NCI-H446 (cell line): ENCODE measurements at regions not wholly inside any gene's neighbourhood (a gene's known extent, or its start where the extent isn't known, plus 50 kb on each side); places are given as distances from the start of the nearest gene placed in this dataset.

ENCODE experiments used
- DNase-seq, 2 experiments: peaks; one replicate each; lab custom pipeline; 2025; lab: John Stamatoyannopoulos, UW

DNA sequence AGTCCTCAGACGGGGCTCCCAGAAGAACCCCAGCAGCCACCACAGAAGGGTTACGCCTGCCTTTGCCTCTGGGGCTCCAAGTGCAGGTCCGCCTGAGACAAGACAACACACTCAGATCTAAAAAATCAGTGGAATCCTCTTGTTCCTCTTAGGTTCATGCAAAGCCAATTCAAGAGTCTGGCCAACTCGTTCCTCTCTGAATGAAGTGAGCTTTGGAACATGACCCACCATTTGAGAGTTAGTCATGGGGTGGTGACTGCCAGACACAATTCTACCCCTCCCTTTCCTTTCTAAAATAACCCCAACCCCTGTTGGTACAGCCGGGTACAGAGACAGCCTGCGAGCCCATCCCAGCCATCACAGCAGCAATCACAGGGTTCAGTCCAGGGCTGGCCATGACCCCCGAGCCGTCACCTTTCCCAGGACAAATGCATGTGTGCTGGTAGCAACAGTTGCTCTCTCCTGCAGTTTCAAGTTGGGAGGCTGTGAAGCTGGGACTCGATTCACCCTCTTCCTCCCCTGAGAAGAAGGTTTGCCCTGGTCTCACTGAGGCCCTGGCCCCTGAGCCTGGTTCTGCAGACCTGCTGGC is 183.1 kb upstream of the SH3BP4 start:
- DNase-seq, result no peak

DNA sequence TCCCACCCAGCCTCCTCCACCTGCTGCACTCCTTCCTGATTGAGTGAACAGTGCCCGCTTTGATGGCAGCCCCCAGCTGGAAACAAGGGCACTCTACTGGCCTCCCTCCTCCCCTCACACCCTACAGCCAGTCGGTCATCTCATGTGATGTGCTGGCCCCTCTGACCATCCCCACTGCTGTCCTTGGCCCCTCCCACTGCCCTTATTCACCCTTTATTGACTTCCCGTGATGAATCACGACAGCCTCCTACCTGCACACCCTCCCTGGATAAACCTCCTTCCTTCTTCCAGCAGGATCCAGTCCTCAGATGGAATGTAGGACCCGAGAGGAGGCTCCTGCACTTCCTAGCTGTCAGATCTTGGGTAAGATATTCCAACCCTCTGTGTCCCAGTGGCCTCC is 186.5 kb upstream of the SH3BP4 start:
- no peak for DNase-seq

DNA sequence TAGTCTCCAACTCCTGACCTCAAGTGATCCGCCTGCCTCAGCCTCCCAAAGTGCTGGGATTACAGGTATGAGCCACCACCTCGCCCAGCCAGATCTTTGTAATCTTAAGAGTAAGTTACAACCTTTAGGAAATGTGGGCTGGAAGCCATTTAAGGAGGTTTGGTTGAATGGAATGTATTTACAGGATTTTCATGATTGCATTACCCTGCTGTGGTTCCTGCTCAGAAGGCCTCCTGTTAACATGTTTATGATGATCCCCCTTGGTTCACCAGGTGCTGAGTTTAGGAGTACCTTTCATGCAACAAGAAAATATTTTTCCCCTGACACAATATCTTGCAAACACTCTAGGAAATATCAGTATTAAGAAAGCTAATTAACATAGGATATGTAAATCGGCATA is 187.4 kb upstream of the SH3BP4 start:
- DNase-seq, result no peak

DNA sequence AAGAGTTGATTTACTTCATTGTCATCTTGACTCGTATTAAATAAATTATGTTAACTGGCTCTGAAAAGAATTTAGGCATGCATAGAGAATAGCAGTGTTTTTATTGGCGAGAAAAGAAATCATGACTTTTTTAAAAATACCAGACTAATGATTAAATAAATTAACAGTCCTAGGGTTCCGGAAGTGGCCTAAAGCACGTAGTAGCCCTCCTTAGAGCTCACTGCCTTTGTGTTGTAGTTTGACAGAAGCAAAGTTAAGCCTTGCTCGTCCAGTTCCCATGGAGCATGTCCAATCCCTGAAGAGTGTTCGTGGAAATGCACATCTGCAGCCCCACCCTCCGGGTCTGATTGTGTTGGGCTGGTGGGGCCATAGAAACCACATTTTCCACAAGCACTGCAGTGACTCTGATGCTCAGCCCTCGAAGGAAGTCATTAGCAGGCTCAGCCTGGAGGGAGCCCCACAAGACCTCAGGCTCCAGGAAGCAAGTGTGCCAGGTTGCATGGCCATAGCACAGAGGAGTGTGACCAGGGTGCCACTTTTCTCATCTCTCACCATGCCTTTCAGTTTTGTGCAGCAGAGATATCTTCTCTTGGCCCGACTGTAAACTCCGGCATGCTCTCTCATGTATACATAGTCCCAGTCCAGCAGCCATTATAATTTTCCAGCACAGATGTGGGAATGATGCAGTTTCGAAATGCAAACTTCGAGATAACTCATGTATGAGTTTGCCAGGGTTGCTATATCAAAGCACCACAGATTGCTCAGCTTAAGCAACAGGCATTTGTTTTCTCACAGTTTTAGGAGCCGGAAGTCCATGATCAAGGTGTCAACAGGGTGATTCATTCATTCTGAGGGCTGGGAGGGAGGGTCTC is 188.6 kb upstream of the SH3BP4 start:
- DNase-seq, result no peak

DNA sequence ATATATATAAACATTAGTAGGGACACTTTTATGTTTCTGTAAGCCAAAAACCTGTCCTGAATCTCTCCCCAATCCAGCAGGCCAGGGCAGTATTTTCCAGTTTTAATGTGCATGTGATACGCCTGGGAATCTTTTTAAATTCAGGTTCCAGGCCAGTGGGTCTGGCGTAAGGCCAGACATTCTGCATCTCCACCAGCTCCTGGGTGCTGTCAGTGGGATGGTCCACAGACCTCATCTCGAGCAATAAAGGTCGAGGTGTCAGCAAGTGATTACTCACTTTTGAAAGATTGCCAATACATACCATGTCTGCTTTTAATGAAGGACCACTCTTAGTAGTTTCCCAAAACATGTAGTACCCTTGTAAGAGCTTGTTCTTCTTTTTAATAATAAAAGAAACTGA is 189.9 kb upstream of the SH3BP4 start:
- peak in 1 of 2 experiments; percentile 21 for DNase-seq

DNA sequence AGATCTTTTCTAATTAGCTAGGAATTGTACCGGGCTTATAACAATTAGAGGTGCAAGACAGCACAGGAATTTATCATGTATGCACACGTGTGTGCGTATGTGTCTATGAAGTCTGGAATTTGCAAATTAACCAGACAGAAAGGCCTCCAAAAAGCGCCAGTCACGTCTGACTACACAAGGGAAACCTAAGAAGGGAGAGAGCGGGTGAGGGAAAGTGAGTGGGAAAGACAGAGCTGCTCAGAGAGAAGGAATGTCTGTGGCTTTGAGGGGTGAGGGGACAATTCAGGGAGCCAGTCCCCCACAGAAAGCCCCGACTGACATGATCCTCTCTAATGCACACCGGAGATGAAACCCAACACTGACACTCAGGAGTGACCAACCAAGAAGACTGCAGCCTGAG is 197.7 kb upstream of the SH3BP4 start:
- no peak for DNase-seq

DNA sequence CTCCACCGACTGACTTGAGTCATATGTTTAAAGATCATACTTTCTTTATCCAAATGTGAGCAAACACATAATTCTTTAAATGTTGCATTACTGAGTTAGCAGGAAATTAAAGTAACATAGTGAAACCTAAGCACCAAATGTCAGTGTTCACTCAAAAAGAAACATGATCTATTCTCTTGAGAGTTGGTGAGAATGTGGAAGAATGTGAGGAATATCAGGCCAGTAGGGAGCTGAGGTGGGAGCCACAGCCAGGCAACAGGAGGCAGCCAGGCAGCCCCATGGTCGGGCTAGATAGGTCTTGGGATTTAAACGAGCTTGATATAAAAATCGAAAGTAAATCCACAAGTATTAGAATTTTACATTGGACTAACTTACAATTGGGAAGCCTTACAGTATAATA is 198.1 kb upstream of the SH3BP4 start:
- no peak for DNase-seq

DNA sequence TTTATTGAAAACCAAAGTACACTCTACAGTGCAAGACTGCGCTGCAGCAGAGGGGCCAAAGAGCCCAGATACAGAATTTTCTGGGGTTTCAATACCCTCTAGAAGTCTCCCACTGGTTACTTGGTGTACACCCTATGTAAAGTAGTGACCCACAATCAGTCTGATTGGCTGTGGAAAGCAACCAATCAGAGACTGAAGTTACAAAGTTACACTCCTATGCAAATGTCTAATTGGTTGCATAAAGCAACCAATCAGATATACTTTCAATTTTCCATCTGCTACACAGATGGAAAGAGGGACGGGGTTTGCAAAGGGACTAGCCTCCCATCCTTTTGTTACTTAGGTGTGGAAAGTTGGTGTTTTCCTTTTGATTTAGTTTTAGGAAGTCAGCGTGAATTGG is 198.9 kb upstream of the SH3BP4 start:
- no peak for DNase-seq

DNA sequence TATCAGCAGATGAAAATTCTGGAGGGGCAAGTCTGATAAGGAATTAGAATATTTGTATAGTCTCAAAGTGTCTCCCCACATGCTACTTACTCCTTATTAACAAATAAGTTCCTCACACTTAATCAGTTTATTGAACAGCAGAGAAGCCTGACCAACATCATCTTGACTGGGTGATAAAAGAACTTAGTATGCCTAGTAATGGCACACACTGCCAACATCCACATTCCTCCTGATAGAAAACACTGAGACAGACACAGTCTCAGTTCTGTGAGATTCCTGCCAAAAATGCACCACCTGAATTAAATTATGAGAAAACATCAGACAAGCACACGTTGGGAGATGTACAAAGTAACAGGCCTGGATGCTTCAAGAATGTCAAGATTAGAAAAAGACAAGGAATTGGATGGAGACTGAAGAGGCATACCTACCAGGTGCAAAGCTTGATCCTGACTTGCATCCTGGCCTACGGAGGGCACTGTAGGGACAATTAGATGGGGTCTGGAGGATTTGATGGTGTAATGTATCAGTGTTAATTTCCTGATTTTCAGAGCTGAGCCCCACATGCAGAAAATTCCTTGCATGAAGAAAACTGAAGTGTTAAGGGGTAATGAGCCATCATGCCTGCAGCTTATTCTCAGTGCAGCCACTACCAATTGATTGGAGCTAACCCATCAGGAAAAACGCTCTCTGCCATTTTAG is 200.4 kb upstream of the SH3BP4 start:
- DNase-seq, result no peak

DNA sequence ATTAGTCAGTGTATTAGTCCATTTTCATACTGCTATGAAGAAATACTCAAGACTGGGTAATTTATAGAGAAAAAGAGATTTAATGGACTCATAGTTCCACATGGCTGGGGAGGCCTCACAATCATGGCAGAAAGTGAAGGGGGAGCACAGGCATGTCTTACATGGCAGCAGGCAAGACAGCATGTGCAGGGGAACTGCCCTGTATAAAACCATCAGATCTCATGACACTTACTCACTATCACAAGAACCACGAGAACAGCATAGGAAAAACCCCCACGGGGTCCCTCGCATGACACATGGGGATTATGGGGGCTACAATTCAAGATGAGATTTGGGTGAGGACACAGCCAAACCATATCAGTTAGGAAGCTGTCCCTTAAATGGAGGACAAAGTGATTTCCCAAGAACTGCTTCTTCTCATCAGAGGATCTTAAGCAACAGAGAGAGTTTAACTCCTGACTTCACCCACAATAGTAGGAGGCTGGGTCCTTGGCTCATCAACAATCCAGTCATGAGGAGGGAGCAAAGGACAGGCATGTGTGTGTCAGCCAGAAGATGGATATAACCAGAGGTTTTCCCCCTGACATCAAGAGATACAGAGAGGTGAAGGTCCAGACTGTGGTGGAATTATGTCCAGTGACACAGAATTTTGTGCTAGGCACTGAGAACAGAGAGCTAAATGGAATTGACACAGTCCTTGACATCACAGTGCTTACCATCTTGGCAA is 203.8 kb upstream of the SH3BP4 start:
- no peak for DNase-seq

DNA sequence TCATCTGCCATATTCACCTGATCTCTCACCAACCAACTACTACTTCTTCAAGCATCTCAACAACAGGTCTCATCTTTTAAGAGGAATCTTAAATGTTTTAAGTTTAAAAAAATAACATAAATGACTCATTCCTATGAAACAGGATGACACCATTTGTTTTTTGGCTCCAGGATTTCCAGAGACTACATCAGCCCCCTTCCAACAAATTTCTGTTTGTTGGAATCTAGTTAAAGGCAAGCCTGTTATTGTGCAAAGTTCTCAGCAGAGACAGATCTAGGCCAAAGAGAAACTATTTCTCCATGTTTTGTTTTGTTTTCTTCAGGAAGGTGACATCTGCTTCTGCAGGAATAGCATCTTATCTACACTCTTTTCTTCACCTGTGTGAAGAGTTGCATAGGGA is 204.8 kb upstream of the SH3BP4 start:
- no peak for DNase-seq

DNA sequence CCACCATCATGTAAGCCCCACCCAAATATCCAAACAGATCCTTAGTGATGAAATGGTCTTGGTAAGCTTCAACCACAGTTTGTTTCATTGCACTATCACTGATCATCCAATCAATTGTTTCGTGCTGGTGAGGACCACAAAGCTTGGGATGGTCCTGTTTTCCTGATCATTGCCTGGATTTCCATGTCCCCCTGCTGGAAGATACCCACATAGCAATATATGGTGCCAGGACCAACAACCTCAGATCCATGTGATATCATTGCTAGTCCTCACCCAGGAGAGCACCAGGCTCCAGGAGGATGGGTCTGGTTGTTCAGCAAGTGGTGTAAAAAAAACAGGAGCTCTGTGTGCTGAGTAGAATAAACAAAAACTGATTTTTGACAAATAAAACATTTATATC is 206.5 kb upstream of the SH3BP4 start:
- no peak for DNase-seq

DNA sequence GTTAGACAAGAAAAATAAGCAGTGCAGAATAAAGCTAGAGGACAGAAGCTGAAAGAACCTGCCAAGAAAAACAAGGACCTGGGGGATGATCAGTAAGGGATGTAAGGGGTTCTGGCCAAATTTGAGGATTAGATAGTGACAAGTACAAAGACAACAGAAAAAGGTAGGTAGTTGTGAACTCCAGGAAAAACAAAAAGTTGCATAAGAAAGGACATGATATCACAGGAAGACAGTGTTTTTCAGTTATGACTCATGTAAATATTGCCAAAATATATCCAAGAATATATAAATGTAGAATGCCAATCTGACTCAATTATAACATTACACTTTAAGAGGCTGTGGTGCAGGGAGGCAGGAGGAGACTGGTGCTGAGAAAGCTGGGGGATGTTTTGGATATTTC is 209.8 kb upstream of the SH3BP4 start:
- no peak for DNase-seq

DNA sequence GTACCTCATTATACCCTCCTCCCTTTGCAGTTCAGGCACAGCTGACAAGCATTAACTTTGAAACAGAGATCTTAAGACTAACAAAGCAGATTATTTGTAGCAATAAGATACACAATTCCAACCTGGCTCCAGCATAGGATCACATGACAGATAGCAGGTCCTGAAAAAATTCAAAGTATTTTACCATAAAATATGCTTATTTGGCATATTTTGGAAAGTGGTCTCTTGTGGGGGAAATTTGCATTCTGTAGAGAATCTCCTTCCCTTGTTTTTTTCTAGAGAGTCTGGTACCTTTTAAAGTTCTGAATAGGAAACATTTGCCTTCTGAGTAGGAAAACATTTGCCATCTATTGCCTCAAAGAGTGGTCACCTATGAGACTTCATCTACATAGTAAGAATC is 212.8 kb upstream of the SH3BP4 start:
- DNase-seq, result no peak

DNA sequence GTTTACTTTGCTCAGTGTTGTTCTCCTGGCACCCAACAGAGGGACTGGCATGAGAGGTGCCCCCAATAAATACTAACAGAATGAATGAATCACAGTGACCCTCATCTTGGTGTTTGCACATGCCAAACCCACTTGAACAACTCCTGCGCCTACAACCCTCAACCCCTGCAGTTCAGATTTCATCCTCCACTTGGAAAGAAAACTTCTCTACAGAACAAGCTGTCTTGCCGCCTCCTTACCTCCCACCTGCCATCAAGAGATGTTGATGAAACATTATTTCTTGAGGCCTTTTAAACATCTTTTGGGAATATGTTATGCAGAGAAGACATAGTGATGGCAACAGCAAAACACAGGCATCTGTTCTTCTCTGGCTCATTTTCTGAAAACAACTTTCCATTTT is 216.0 kb upstream of the SH3BP4 start:
- no peak for DNase-seq

DNA sequence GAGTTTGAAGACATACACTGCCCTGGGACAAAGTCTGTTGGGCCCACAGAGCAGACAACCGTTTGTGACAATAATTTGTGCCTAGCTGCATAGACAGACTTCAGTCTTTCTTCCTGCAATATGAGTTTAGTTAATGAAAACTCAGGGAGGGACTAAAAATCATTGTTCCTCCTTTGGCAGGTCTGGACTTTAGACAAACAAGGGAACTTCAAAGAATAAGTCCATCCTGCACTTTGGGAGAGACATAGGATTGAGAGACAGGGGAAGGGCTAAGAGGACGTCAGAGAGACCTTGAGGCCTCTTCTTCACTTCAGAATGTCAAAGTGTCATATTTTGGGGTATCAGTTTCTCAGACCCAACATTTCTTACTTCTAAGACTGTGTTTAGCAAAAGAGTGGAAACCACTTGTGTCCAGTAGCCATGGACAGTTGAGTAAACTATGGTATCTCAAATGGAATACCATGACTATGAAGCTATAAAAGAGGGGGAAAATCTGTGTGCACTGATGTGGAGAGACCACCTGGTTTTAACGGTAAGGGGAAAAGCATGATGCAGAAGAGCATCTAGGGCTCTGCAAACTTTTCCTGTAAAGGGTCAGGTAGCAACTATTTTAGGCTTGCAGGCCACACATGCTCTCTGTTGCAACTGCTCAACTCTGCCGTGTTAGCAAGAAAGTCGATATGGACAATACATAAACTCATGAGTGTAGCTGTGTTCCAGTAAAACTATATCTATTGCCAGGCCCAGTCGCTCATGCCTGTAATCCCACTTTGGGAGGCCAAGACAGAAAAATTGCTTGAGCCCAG is 217.8 kb upstream of the SH3BP4 start:
- no peak for DNase-seq

DNA sequence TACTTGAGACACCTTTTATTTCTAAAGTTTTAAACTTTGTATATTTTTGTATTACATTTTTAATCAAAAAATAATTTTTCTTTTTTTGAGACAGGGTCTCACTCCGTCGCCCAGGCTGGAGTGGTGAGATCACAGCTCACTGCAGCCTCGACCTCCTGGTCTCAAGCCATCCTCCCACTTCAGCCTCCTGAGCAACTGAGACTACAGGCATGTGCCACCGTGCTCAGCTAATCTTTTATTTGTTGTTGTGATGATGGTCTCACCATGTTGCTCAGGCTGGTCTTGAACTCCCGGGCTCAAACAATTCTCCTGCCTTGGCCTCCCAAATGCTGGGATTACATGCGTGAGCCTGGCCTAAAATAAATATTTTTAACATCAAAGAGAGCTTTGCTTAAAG is 218.7 kb upstream of the SH3BP4 start:
- no peak for DNase-seq

DNA sequence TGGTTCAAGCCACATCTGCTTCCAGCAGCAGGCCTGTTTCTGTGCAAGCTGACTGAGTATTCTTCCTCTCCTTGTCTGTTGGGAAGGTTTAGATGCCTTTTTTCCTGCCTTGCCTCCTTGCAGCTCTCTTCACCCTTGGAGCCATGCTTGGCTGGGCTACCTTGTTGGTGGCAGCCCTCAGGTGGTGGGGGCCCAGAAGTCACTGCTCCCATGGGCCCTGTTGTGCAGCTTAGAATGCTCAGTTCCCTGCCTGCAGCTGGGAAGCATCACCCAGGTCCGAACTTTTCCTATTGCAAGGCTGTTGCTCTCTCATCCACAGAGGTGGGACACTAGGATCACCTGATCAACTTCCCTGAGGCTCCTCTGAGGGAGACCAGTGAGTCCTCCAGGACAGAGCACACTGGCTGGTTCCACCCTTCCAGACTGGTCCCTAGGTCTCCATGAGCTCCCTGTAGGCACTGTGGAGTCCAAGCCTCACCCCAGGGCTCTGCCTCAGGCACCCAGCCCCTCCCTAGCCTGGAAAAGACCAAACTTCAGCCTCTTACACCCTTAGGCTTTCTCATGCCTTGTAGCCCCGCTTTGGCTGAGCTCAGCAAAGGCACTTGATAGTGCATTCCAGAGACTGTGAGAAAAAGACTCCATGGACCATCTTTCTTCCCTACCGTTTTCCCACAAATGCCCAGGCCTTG is 219.3 kb upstream of the SH3BP4 start:
- DNase-seq, result no peak

DNA sequence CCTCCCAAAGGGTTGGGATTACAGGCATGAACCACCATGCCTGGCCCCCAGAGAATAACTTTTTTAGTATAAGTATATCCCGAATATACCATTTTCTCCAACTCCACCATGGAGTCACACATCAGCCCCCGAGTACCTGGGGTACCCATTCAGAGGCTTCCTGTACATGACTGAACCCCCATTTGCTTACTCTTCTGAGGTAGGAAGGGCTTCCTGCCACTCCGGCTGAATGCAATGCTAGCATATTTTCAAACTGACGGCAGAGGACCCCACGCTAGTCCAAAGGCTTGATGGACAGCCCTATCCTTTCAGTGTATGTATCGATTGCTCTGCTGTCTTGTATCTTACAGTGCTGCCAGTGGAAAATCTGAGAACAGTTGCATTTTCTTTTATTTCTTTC is 220.6 kb upstream of the SH3BP4 start:
- no peak for DNase-seq

DNA sequence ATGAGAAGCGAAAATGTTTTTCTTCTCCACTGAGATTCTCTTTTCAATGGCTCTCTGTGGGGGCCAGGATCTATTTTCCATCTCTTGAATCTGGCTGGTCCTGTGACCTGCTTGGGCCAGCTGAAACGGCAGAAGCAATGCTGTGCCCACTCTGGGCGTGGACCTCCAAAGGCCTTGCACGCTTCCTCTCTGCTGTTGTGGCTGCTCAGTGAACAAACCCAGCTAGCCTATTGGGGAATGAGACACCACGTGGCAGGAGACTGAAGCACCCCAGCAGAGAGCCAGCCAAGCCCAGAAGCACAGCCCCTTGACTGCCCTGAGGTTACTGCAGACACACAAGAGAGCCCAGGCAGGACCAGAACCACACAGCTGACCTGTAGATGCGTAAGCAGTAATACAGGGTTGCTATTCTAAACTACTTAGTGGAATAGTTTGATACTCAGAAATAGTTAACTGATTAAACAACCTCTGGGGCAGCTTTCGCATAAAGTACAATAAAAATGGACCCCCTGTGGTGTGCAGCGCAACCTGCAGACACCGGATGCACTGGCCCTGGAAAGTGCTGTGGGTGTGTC is 221.7 kb upstream of the SH3BP4 start:
- no peak for DNase-seq
